OCI-LY7 (cell line): ENCODE measurements at regions not wholly inside any gene's neighbourhood (a gene's known extent, or its start where the extent isn't known, plus 50 kb on each side); places are given as distances from the start of the nearest gene placed in this dataset.

Experiments
- EZH2phosphoT487 ChIP-seq: fragments of 200-600 bp; sonication (generic); IDR thresholded peaks from 2 replicates; pipeline ENCODE4 v1.6.1; 2018; ENCODE audit warnings: low read depth, borderline replicate concordance, mild to moderate bottlenecking, mixed run types, antibody characterized with exemption, low read length, moderate library complexity, mixed read lengths
- TF ChIP-seq, protein P1 (sequence below): fragments of 200-600 bp; sonication (generic); conservative IDR thresholded peaks from 2 replicates; pipeline ENCODE4 v1.5.1; 2014; ENCODE audit warnings: mild to moderate bottlenecking, antibody characterized with exemption, low read length, moderate library complexity, mixed read lengths

GRCh38 chr16:86209202-86209601, 301.1 kb upstream of the FOXF1 start:
- TF ChIP-seq EZH2phosphoT487 = no peak
- TF ChIP-seq, protein P1, sequence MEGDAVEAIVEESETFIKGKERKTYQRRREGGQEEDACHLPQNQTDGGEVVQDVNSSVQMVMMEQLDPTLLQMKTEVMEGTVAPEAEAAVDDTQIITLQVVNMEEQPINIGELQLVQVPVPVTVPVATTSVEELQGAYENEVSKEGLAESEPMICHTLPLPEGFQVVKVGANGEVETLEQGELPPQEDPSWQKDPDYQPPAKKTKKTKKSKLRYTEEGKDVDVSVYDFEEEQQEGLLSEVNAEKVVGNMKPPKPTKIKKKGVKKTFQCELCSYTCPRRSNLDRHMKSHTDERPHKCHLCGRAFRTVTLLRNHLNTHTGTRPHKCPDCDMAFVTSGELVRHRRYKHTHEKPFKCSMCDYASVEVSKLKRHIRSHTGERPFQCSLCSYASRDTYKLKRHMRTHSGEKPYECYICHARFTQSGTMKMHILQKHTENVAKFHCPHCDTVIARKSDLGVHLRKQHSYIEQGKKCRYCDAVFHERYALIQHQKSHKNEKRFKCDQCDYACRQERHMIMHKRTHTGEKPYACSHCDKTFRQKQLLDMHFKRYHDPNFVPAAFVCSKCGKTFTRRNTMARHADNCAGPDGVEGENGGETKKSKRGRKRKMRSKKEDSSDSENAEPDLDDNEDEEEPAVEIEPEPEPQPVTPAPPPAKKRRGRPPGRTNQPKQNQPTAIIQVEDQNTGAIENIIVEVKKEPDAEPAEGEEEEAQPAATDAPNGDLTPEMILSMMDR = no peak
